AG09319 (cell line): ENCODE measurements at regions not wholly inside any gene's neighbourhood (a gene's known extent, or its start where the extent isn't known, plus 50 kb on each side); places are given as distances from the start of the nearest gene placed in this dataset.
"Not testable (repeated sequence)": the region's sequence is repeated elsewhere in the genome, so short reads cannot be mapped to it uniquely, and the experiment has no call there.

Experiments used
- DNase-seq: peaks from one replicate; pipeline ENCODE4 v3.0.0-alpha.2; 2010; ENCODE audit warnings: low read depth; ENCODE audit errors: extremely low read depth
- CTCF ChIP-seq: IDR thresholded peaks from 2 replicates; pipeline ENCODE4 v1.5.1; 2011; ENCODE audit warnings: low read depth, mild to moderate bottlenecking, inconsistent platforms, low read length, moderate library complexity

- no peak for DNase-seq
- TF ChIP-seq CTCF: no peak
Measured at GRCh38 chr2:78237704-78238103, 715.5 kb upstream of the LRRTM4 start.

GRCh38 chr2:78245394-78246135 is 723.4 kb upstream of the LRRTM4 start:
- no peak for TF ChIP-seq CTCF
- DNase-seq: no peak

GRCh38 chr2:78251708-78252107 is 729.5 kb upstream of the LRRTM4 start:
- no peak for DNase-seq
- no peak for TF ChIP-seq CTCF

GRCh38 chr2:78260861-78261260 is 738.7 kb upstream of the LRRTM4 start:
- no peak for DNase-seq
- TF ChIP-seq CTCF: no peak

GRCh38 chr2:78261454-78261853 is 739.3 kb upstream of the LRRTM4 start:
- no peak for TF ChIP-seq CTCF
- DNase-seq: no peak

GRCh38 chr2:78262089-78262488 is 739.9 kb upstream of the LRRTM4 start:
- not testable (repeated sequence) for DNase-seq

GRCh38 chr2:78262713-78263375 is 740.7 kb upstream of the LRRTM4 start:
- TF ChIP-seq CTCF: no peak
- DNase-seq: no peak
